ENCODE measurements at regions not wholly inside any gene's neighbourhood (a gene's known extent, or its start where the extent isn't known, plus 50 kb on each side); places are given as distances from the start of the nearest gene placed in this dataset.

- TF ChIP-seq, protein P1, sequence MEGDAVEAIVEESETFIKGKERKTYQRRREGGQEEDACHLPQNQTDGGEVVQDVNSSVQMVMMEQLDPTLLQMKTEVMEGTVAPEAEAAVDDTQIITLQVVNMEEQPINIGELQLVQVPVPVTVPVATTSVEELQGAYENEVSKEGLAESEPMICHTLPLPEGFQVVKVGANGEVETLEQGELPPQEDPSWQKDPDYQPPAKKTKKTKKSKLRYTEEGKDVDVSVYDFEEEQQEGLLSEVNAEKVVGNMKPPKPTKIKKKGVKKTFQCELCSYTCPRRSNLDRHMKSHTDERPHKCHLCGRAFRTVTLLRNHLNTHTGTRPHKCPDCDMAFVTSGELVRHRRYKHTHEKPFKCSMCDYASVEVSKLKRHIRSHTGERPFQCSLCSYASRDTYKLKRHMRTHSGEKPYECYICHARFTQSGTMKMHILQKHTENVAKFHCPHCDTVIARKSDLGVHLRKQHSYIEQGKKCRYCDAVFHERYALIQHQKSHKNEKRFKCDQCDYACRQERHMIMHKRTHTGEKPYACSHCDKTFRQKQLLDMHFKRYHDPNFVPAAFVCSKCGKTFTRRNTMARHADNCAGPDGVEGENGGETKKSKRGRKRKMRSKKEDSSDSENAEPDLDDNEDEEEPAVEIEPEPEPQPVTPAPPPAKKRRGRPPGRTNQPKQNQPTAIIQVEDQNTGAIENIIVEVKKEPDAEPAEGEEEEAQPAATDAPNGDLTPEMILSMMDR (optimal IDR thresholded peaks at IDR 0.05 in 1 of 3, IDR thresholded peaks at IDR 0.05 in 1 of 3, conservative IDR thresholded peaks at IDR 0.05 in 1 of 3; ENCODE audit: extremely low read depth in 1 of 3, insufficient read depth in 2 of 3, low read length in 3 of 3), result no peak
- TF ChIP-seq EZH2 (IDR thresholded peaks at IDR 0.05; ENCODE audit: low read length), result no peak
Observed at GRCh38 chr16:64866021-64866420, 255.8 kb downstream of the CDH11 start.

Data from keratinocyte (primary cell).